ENCODE measurements at regions not wholly inside any gene's neighbourhood (a gene's known extent, or its start where the extent isn't known, plus 50 kb on each side); places are given as distances from the start of the nearest gene placed in this dataset.

- DNase-seq = no peak
These were observed 689.1 kb upstream of the POU3F3 start for GRCh38 chr2:104164721-104165252.

- DNase-seq = no peak
These were observed 676.7 kb upstream of the POU3F3 start for GRCh38 chr2:104177179-104177578.

GRCh38 chr2:104179644-104180043, 674.3 kb upstream of the POU3F3 start:
- no peak for DNase-seq

GRCh38 chr2:104200533-104201168, 653.3 kb upstream of the POU3F3 start:
- no peak for DNase-seq

- DNase-seq = no peak
These were observed 640.2 kb upstream of the POU3F3 start for GRCh38 chr2:104213758-104214157.

- no peak for DNase-seq
These were observed 638.4 kb upstream of the POU3F3 start for GRCh38 chr2:104215269-104216161.

- DNase-seq = no peak
These were observed 620.3 kb upstream of the POU3F3 start for GRCh38 chr2:104233591-104233990.

GRCh38 chr2:104236491-104236890, 617.4 kb upstream of the POU3F3 start:
- DNase-seq = no peak

- no peak for DNase-seq
These were observed 612.9 kb upstream of the POU3F3 start for GRCh38 chr2:104240984-104241383.

- no peak for DNase-seq
These were observed 604.3 kb upstream of the POU3F3 start for GRCh38 chr2:104249629-104250028.

GRCh38 chr2:104250635-104251034, 603.3 kb upstream of the POU3F3 start:
- DNase-seq = no peak

- DNase-seq = no peak
These were observed 599.9 kb upstream of the POU3F3 start for GRCh38 chr2:104254017-104254416.

GRCh38 chr2:104262714-104263113, 591.2 kb upstream of the POU3F3 start:
- no peak for DNase-seq

- no peak for DNase-seq
These were observed 574.3 kb upstream of the POU3F3 start for GRCh38 chr2:104279646-104280045.

GRCh38 chr2:104280216-104280615, 573.7 kb upstream of the POU3F3 start:
- DNase-seq = no peak

- DNase-seq = no peak
These were observed 567.1 kb upstream of the POU3F3 start for GRCh38 chr2:104286841-104287240.

- no peak for DNase-seq
These were observed 564.0 kb upstream of the POU3F3 start for GRCh38 chr2:104289651-104290565.

- no peak for DNase-seq
These were observed 563.4 kb upstream of the POU3F3 start for GRCh38 chr2:104290566-104290891.

- no peak for DNase-seq
These were observed 541.2 kb upstream of the POU3F3 start for GRCh38 chr2:104312684-104313083.

- no peak for DNase-seq
These were observed 535.8 kb upstream of the POU3F3 start for GRCh38 chr2:104318001-104318665.

GRCh38 chr2:104321116-104321795, 532.7 kb upstream of the POU3F3 start:
- no peak for DNase-seq

GRCh38 chr2:104321796-104322349, 532.0 kb upstream of the POU3F3 start:
- DNase-seq = no peak

Data from activated CD4-positive, alpha-beta T cell treated with anti-CD3 and anti-CD28 coated beads, Interleukin-2, Interleukin-6, amounts not matched to agents 100 ng/mL and 50 ng/mL, durations not matched to agents 16 hours and 8 hours (primary cell).